ENCODE measurements at regions not wholly inside any gene's neighbourhood (a gene's known extent, or its start where the extent isn't known, plus 50 kb on each side); places are given as distances from the start of the nearest gene placed in this dataset.
"Not testable (repeated sequence)": the region's sequence is repeated elsewhere in the genome, so short reads cannot be mapped to it uniquely, and the experiment has no call there.

- intact Hi-C loops (cut with DNase I), result no loop called here
Observed at GRCh38 chr9:27688954-27689353, 115.7 kb upstream of the C9orf72 start.

GRCh38 chr9:27690816-27691215 lies 117.5 kb upstream of the C9orf72 start:
- H3K36me3 ChIP-seq; ATAC-seq; intact Hi-C loops (cut with DNase I); H3K4me3 ChIP-seq; H3K9me3 ChIP-seq; H3K27me3 ChIP-seq; H3K4me1 ChIP-seq; H3K27ac ChIP-seq: not testable (repeated sequence)
- 60 to 77% (median 72%) methylated on average over 7 to 12 of the region's 17 CpGs; no CpG with 5 or more reads in 1 of the 4 donors for WGBS, 4 donors
- peak in 1 of 5 donors; percentile 21 for DNase-seq

More at GRCh38 chr9:27688954-27689353, 115.7 kb upstream of the C9orf72 start:
- WGBS, 4 donors, result 84 to 88% (median 86%) methylated on average over 6 of the region's 6 CpGs
- Histone ChIP-seq H3K27me3 (no peaks in the 10 kb centered on the region), H3K27ac (no peak overlapping the region), H3K9me3 (no peaks in the 10 kb centered on the region), H3K4me1 (no peaks in the 10 kb centered on the region), H3K36me3 (no peaks in the 10 kb centered on the region), H3K4me3 (no peak overlapping the region)
- DNase-seq (no peak), ATAC-seq (no peak)
- TF ChIP-seq, protein P1, sequence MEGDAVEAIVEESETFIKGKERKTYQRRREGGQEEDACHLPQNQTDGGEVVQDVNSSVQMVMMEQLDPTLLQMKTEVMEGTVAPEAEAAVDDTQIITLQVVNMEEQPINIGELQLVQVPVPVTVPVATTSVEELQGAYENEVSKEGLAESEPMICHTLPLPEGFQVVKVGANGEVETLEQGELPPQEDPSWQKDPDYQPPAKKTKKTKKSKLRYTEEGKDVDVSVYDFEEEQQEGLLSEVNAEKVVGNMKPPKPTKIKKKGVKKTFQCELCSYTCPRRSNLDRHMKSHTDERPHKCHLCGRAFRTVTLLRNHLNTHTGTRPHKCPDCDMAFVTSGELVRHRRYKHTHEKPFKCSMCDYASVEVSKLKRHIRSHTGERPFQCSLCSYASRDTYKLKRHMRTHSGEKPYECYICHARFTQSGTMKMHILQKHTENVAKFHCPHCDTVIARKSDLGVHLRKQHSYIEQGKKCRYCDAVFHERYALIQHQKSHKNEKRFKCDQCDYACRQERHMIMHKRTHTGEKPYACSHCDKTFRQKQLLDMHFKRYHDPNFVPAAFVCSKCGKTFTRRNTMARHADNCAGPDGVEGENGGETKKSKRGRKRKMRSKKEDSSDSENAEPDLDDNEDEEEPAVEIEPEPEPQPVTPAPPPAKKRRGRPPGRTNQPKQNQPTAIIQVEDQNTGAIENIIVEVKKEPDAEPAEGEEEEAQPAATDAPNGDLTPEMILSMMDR (IDR thresholded peaks at IDR 0.05), result no peak
- no peak for TF ChIP-seq POLR2A (IDR thresholded peaks at IDR 0.05)

DNA sequence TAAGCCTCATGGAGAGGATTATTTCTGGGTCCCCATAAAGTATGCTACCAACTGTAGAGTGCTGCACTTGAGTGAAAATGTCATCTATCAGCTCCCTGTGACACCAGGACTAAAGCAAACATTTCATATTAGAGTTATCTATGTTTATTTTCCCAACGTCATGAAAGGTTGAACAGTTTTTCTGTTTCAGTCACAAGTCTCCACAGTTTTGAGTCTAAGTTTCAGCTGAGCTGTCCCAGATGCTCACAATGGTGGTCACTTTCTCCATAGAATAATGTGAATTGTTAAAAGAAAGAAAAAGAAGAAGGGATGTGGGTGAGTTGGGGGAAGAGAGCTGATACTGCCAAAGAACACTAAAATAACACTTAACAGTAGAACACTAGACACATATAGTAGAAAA lies 126.3 kb upstream of the C9orf72 start:
- DNase-seq (no peak), ATAC-seq (no peak)
- Histone ChIP-seq H3K4me3 (no peak overlapping the region), H3K27ac (no peak overlapping the region), H3K9me3 (peaks cover 0 to 3% (median 0%) of the 10 kb centered on the region in 12 donors), H3K36me3 (no peaks in the 10 kb centered on the region), H3K27me3 (no peaks in the 10 kb centered on the region), H3K4me1 (peaks cover 0 to 30% (median 0%) of the 10 kb centered on the region in 12 donors)
- intact Hi-C loops (cut with DNase I), result no loop called here
- TF ChIP-seq, protein P1 (IDR thresholded peaks at IDR 0.05), result no peak
- TF ChIP-seq POLR2A (IDR thresholded peaks at IDR 0.05), result no peak
- 39 to 59% (median 40%) methylated on average over 1 of the region's 1 CpG for WGBS, 4 donors

DNA sequence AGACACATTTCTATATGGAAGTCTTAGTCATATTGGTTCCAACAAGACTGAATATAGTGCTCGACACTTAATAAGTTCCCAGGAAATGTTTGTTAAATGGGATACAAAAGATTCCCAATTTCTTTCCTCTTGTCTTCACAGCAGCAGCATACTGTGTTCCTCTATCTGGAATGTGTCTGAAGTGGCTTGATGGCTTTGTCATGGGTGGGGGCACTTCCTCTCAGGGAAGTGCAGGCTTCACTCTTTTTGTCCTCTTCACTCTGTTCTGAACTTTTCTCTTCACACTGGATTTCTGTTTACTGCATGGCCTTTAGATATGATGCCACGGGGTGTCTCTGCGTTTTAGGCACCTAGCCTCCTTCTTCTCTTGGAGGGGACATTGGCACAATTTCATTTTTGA lies 127.7 kb upstream of the C9orf72 start:
- 43 to 72% (median 51%) methylated on average over 3 of the region's 3 CpGs for WGBS, 4 donors
- Histone ChIP-seq H3K27ac (peak overlapping the region in 2 of 12 donors; percentile 42 to 88), H3K27me3 (no peaks in the 10 kb centered on the region), H3K9me3 (peaks cover 0 to 3% (median 0%) of the 10 kb centered on the region in 12 donors), H3K4me3 (peak overlapping the region in 1 of 12 donors; percentile 15), H3K4me1 (peaks cover 0 to 30% (median 0%) of the 10 kb centered on the region in 12 donors), H3K36me3 (no peaks in the 10 kb centered on the region)
- no peak for TF ChIP-seq POLR2A (IDR thresholded peaks at IDR 0.05)
- TF ChIP-seq, protein P1 (IDR thresholded peaks at IDR 0.05), result no peak
- DNase-seq (no peak), ATAC-seq (peak; percentile 42 to 71 (median 56))
- intact Hi-C loops (cut with DNase I), result no loop called here

GRCh38 chr9:27701587-27701986 lies 128.3 kb upstream of the C9orf72 start:
- H3K9me3 ChIP-seq, result peaks cover 0 to under 1% (median 0%) of the 10 kb centered on the region in 12 donors
- 33 to 47% (median 40%) methylated on average over 7 of the region's 7 CpGs for WGBS, 4 donors
- peak overlapping the region in 2 of 12 donors; percentile 42 to 88 for H3K27ac ChIP-seq
- H3K27me3 ChIP-seq, result no peaks in the 10 kb centered on the region
- peaks cover 0 to 30% (median 0%) of the 10 kb centered on the region in 12 donors for H3K4me1 ChIP-seq
- intact Hi-C loops (cut with DNase I), result no loop called here
- TF ChIP-seq POLR2A (IDR thresholded peaks at IDR 0.05), result no peak
- TF ChIP-seq, protein P1 (IDR thresholded peaks at IDR 0.05), result no peak
- peak; percentile 67 to 88 (median 86) for ATAC-seq
- H3K4me3 ChIP-seq, result peak overlapping the region in 1 of 12 donors; percentile 15
- no peaks in the 10 kb centered on the region for H3K36me3 ChIP-seq
- peak in 4 of 5 donors; percentile 26 to 50 (median 44) for DNase-seq
